ENCODE measurements at regions not wholly inside any gene's neighbourhood (a gene's known extent, or its start where the extent isn't known, plus 50 kb on each side); places are given as distances from the start of the nearest gene placed in this dataset.

GRCh38 chr4:115361781-115362180 lies 248.4 kb upstream of the NDST4 start:
- DNase-seq (ENCODE audit: extremely low spot score in 2 of 2), result no peak
- Histone ChIP-seq H3K36me3 (no peaks in the 10 kb centered on the region), H3K27me3 (no peaks in the 10 kb centered on the region), H3K4me1 (no peaks in the 10 kb centered on the region), H3K27ac (no peak overlapping the region), H3K4me3 (no peak overlapping the region), H3K9me3 (no peaks in the 10 kb centered on the region)
- TF ChIP-seq POLR2AphosphoS5 (IDR thresholded peaks at IDR 0.05; ENCODE audit: insufficient read depth in 1 of 2, low read depth in 1 of 2) (no peak), CTCF (IDR thresholded peaks at IDR 0.05) (no peak), POLR2A (IDR thresholded peaks at IDR 0.05) (no peak)
- intact Hi-C loops (cut with DNase I), result no loop called here

DNA sequence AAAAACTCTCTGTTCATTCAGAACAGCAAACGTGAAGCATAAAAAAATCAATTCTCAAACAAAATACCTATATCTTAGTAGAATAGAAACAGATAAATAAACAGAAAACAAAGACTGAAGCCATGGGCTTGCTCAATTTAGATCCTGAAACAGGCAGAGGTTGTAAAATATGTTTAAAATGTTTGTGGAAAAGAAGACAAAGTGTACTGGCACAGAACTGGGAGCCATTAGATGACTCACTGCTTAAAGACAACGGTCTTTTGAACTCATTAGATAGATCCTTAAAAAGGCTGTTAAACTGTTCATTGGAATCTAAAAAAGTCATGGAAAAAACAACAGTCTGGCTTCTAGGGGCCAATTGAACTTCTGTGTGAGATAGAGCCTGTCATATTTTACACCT lies 247.0 kb upstream of the NDST4 start:
- intact Hi-C loops (cut with DNase I), result no loop called here
- H3K4me3 ChIP-seq, result no peak overlapping the region
- H3K36me3 ChIP-seq, result no peaks in the 10 kb centered on the region
- no peaks in the 10 kb centered on the region for H3K27me3 ChIP-seq
- DNase-seq (ENCODE audit: extremely low spot score in 2 of 2), result no peak
- H3K9me3 ChIP-seq, result no peaks in the 10 kb centered on the region
- no peak for TF ChIP-seq CTCF (IDR thresholded peaks at IDR 0.05)
- no peak for TF ChIP-seq POLR2A (IDR thresholded peaks at IDR 0.05)
- no peak for TF ChIP-seq POLR2AphosphoS5 (IDR thresholded peaks at IDR 0.05; ENCODE audit: insufficient read depth in 1 of 2, low read depth in 1 of 2)
- H3K4me1 ChIP-seq, result no peaks in the 10 kb centered on the region
- no peak overlapping the region for H3K27ac ChIP-seq

DNA sequence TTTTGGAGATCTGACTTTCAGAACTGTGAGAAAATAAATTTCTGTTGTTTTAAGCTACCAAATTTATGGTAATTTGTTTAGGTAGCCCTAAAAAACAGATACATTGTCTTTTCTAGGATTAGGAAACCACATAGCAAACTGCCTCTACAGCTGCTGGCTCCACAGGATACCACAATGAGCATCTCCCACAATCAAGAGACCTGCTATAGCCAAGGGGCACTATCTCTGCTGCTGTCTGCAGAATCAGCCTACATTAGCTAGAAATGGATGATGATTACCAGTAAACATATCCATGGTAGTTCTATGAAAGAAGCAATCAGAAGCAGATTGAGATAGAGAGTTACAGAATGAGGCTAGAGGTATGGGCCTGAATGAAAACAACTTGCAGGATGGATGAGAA lies 244.4 kb upstream of the NDST4 start:
- no peaks in the 10 kb centered on the region for H3K27me3 ChIP-seq
- TF ChIP-seq POLR2A (IDR thresholded peaks at IDR 0.05) (no peak), CTCF (IDR thresholded peaks at IDR 0.05) (no peak), POLR2AphosphoS5 (IDR thresholded peaks at IDR 0.05; ENCODE audit: insufficient read depth in 1 of 2, low read depth in 1 of 2) (no peak)
- H3K9me3 ChIP-seq, result no peaks in the 10 kb centered on the region
- DNase-seq (ENCODE audit: extremely low spot score in 2 of 2), result no peak
- H3K36me3 ChIP-seq, result no peaks in the 10 kb centered on the region
- H3K4me3 ChIP-seq, result no peak overlapping the region
- H3K4me1 ChIP-seq, result no peaks in the 10 kb centered on the region
- intact Hi-C loops (cut with DNase I), result no loop called here
- H3K27ac ChIP-seq, result no peak overlapping the region

- no peak for DNase-seq (ENCODE audit: extremely low spot score in 2 of 2)
- no peak overlapping the region for H3K27ac ChIP-seq
- no peaks in the 10 kb centered on the region for H3K9me3 ChIP-seq
- H3K4me1 ChIP-seq, result no peaks in the 10 kb centered on the region
- intact Hi-C loops (cut with DNase I), result no loop called here
- no peaks in the 10 kb centered on the region for H3K36me3 ChIP-seq
- no peak for TF ChIP-seq CTCF (IDR thresholded peaks at IDR 0.05)
- no peak for TF ChIP-seq POLR2AphosphoS5 (IDR thresholded peaks at IDR 0.05; ENCODE audit: insufficient read depth in 1 of 2, low read depth in 1 of 2)
- TF ChIP-seq POLR2A (IDR thresholded peaks at IDR 0.05), result no peak
- no peaks in the 10 kb centered on the region for H3K27me3 ChIP-seq
- H3K4me3 ChIP-seq, result no peak overlapping the region
Measured at GRCh38 chr4:115356176-115356575, 242.8 kb upstream of the NDST4 start.

- no peaks in the 10 kb centered on the region for H3K27me3 ChIP-seq
- no peaks in the 10 kb centered on the region for H3K4me1 ChIP-seq
- no peaks in the 10 kb centered on the region for H3K9me3 ChIP-seq
- TF ChIP-seq POLR2AphosphoS5 (IDR thresholded peaks at IDR 0.05; ENCODE audit: insufficient read depth in 1 of 2, low read depth in 1 of 2) (no peak), POLR2A (IDR thresholded peaks at IDR 0.05) (no peak), CTCF (IDR thresholded peaks at IDR 0.05) (no peak)
- intact Hi-C loops (cut with DNase I), result no loop called here
- H3K4me3 ChIP-seq, result no peak overlapping the region
- no peak overlapping the region for H3K27ac ChIP-seq
- H3K36me3 ChIP-seq, result no peaks in the 10 kb centered on the region
- DNase-seq (ENCODE audit: extremely low spot score in 2 of 2), result no peak
Measured at GRCh38 chr4:115355329-115355728, 241.9 kb upstream of the NDST4 start.

Data from vagina (tissue), 2 donors.